IMR-90 (cell line): ENCODE measurements at regions not wholly inside any gene's neighbourhood (a gene's known extent, or its start where the extent isn't known, plus 50 kb on each side); places are given as distances from the start of the nearest gene placed in this dataset.

Experiments
- BHLHE40 ChIP-seq: fragments of 150-350 bp; IDR thresholded peaks from 2 replicates; pipeline ENCODE4 v1.6.1; 2016; ENCODE audit warnings: mild to moderate bottlenecking, low read depth, low read length
- CTCF ChIP-seq: conservative IDR thresholded peaks from 2 replicates; pipeline ENCODE4 v1.5.1; 2012; ENCODE audit warnings: mild to moderate bottlenecking, low read depth, low read length, improper control_type of control experiment
- ELK1 ChIP-seq: fragments of 150-350 bp; IDR thresholded peaks from 2 replicates; pipeline ENCODE4 v1.6.1; 2016; ENCODE audit warnings: low read depth, mild to moderate bottlenecking, low read length, moderate library complexity, borderline replicate concordance
- NFE2L2 ChIP-seq: fragments of 150-350 bp; IDR thresholded peaks from 2 replicates; pipeline ENCODE4 v1.6.1; 2016; ENCODE audit warnings: low read depth, mild to moderate bottlenecking, low read length
- POLR2A ChIP-seq: IDR thresholded peaks from 2 replicates; pipeline ENCODE4 v1.6.1; 2012; ENCODE audit warnings: mild to moderate bottlenecking, low read depth, low read length
- RAD21 ChIP-seq: IDR thresholded peaks from 2 replicates; pipeline ENCODE4 v1.6.1; 2012; ENCODE audit warnings: low read length, improper control_type of control experiment
- RCOR1 ChIP-seq: IDR thresholded peaks from 2 replicates; pipeline ENCODE4 v1.6.1; 2012; ENCODE audit warnings: mild to moderate bottlenecking, low read length, improper control_type of control experiment; ENCODE audit not compliant: insufficient replicate concordance
- RFX5 ChIP-seq: IDR thresholded peaks from 2 replicates; pipeline ENCODE4 v1.8.0; 2012; ENCODE audit warnings: low read depth, mild to moderate bottlenecking, low read length, moderate library complexity
- SMC3 ChIP-seq: fragments of 150-350 bp; IDR thresholded peaks from 2 replicates; pipeline ENCODE4 v1.6.1; 2016; ENCODE audit warnings: low read depth, mild to moderate bottlenecking, antibody characterized with exemption, low read length, moderate library complexity
- USF2 ChIP-seq: fragments of 150-350 bp; IDR thresholded peaks from 2 replicates; pipeline ENCODE4 v1.6.1; 2017; ENCODE audit warnings: mild to moderate bottlenecking, antibody characterized with exemption, low read length, low read depth

GRCh38 chr15:98530570-98530969 lies 117.8 kb upstream of the IGF1R start:
- TF ChIP-seq CTCF, result no peak
- TF ChIP-seq NFE2L2, result no peak
- no peak for TF ChIP-seq POLR2A
- no peak for TF ChIP-seq SMC3
- TF ChIP-seq RFX5, result no peak
- TF ChIP-seq USF2, result no peak
- no peak for TF ChIP-seq ELK1
- TF ChIP-seq BHLHE40, result no peak
- no peak for TF ChIP-seq RAD21
- no peak for TF ChIP-seq RCOR1
